ENCODE measurements at regions not wholly inside any gene's neighbourhood (a gene's known extent, or its start where the extent isn't known, plus 50 kb on each side); places are given as distances from the start of the nearest gene placed in this dataset.

DNA sequence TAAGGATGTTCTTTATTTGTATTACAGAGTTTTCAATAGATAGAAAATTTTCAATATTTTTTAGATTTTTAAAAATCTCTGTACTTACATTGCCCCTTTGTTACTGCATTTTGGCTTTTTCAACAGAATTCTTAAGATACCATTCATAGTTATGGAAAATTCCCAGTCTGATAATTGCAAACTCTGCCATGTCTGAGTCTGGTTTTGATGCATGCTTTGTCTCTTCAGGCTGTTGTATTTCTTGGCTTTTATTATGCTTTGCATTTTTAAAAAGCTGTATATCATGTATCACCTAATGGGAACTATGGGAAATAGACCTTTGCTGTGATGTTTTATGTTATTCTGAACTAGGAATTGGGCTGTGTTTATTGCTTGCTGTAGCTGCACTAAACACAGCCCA is 898.9 kb upstream of the ADGRB3 start:
- TF ChIP-seq MAX (IDR thresholded peaks at IDR 0.05) (no peak), CREB1 (IDR thresholded peaks at IDR 0.05; ENCODE audit: low read depth) (no peak), TEAD4 (IDR thresholded peaks at IDR 0.05) (no peak), YY1 (IDR thresholded peaks at IDR 0.05; ENCODE audit: low read depth) (no peak), EGR1 (IDR thresholded peaks at IDR 0.05) (no peak), NFIC (IDR thresholded peaks at IDR 0.05) (no peak), ZBTB7A (IDR thresholded peaks at IDR 0.05; ENCODE audit: low read depth) (no peak), TCF12 (IDR thresholded peaks at IDR 0.05; ENCODE audit: low read depth) (no peak), FOXM1 (IDR thresholded peaks at IDR 0.05; ENCODE audit: borderline replicate concordance, low read depth) (no peak), TAF1 (IDR thresholded peaks at IDR 0.05; ENCODE audit: low read depth) (no peak), RAD21 (IDR thresholded peaks at IDR 0.05; ENCODE audit: low read depth) (no peak), CEBPB (IDR thresholded peaks at IDR 0.05) (no peak)
- TF ChIP-seq, protein P1, sequence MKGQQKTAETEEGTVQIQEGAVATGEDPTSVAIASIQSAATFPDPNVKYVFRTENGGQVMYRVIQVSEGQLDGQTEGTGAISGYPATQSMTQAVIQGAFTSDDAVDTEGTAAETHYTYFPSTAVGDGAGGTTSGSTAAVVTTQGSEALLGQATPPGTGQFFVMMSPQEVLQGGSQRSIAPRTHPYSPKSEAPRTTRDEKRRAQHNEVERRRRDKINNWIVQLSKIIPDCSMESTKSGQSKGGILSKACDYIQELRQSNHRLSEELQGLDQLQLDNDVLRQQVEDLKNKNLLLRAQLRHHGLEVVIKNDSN (IDR thresholded peaks at IDR 0.05) = no peak
- TF ChIP-seq, protein P2, sequence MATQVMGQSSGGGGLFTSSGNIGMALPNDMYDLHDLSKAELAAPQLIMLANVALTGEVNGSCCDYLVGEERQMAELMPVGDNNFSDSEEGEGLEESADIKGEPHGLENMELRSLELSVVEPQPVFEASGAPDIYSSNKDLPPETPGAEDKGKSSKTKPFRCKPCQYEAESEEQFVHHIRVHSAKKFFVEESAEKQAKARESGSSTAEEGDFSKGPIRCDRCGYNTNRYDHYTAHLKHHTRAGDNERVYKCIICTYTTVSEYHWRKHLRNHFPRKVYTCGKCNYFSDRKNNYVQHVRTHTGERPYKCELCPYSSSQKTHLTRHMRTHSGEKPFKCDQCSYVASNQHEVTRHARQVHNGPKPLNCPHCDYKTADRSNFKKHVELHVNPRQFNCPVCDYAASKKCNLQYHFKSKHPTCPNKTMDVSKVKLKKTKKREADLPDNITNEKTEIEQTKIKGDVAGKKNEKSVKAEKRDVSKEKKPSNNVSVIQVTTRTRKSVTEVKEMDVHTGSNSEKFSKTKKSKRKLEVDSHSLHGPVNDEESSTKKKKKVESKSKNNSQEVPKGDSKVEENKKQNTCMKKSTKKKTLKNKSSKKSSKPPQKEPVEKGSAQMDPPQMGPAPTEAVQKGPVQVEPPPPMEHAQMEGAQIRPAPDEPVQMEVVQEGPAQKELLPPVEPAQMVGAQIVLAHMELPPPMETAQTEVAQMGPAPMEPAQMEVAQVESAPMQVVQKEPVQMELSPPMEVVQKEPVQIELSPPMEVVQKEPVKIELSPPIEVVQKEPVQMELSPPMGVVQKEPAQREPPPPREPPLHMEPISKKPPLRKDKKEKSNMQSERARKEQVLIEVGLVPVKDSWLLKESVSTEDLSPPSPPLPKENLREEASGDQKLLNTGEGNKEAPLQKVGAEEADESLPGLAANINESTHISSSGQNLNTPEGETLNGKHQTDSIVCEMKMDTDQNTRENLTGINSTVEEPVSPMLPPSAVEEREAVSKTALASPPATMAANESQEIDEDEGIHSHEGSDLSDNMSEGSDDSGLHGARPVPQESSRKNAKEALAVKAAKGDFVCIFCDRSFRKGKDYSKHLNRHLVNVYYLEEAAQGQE (IDR thresholded peaks at IDR 0.05; ENCODE audit: low read depth) = no peak

DNA sequence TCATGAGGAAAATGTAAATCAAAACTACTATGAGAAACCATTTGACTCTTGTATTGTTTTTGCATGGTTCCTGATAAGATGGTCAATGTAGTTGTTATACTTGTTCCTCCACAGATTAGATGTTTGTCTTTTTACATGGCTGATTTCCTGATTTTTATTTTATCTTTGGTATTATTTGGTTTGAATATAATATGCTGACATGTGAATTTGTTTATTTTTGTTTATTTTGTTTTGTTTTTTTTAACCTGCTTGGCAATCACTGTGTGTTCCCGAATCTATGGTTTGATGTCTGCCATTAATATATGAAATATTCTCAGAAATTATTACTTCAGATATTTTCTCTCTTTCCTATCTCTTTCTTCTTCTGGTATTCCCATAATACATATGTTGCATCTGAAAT is 899.5 kb upstream of the ADGRB3 start:
- TF ChIP-seq FOXM1 (IDR thresholded peaks at IDR 0.05; ENCODE audit: borderline replicate concordance, low read depth) (no peak), RAD21 (IDR thresholded peaks at IDR 0.05; ENCODE audit: low read depth) (no peak), TEAD4 (IDR thresholded peaks at IDR 0.05) (no peak), CREB1 (IDR thresholded peaks at IDR 0.05; ENCODE audit: low read depth) (no peak), TAF1 (IDR thresholded peaks at IDR 0.05; ENCODE audit: low read depth) (no peak), CEBPB (IDR thresholded peaks at IDR 0.05) (no peak), MAX (IDR thresholded peaks at IDR 0.05) (no peak), YY1 (IDR thresholded peaks at IDR 0.05; ENCODE audit: low read depth) (no peak), TCF12 (IDR thresholded peaks at IDR 0.05; ENCODE audit: low read depth) (no peak)
- TF ChIP-seq, protein P1 (IDR thresholded peaks at IDR 0.05) = no peak
- TF ChIP-seq, protein P2 (IDR thresholded peaks at IDR 0.05; ENCODE audit: low read depth) = no peak

GRCh38 chr6:67722861-67723261 is 912.2 kb upstream of the ADGRB3 start:
- TF ChIP-seq FOXM1 (IDR thresholded peaks at IDR 0.05; ENCODE audit: borderline replicate concordance, low read depth) (no peak), EP300 (IDR thresholded peaks at IDR 0.05; ENCODE audit: borderline replicate concordance) (no peak), ZBTB7A (IDR thresholded peaks at IDR 0.05; ENCODE audit: low read depth) (no peak), TAF1 (IDR thresholded peaks at IDR 0.05; ENCODE audit: low read depth) (no peak), RAD21 (IDR thresholded peaks at IDR 0.05; ENCODE audit: low read depth) (no peak), MAX (IDR thresholded peaks at IDR 0.05) (no peak), TEAD4 (IDR thresholded peaks at IDR 0.05) (no peak), YY1 (IDR thresholded peaks at IDR 0.05; ENCODE audit: low read depth) (no peak), CREB1 (IDR thresholded peaks at IDR 0.05; ENCODE audit: low read depth) (no peak)
- TF ChIP-seq, protein P1 (IDR thresholded peaks at IDR 0.05) = no peak
- TF ChIP-seq, protein P2 (IDR thresholded peaks at IDR 0.05; ENCODE audit: low read depth) = no peak

DNA sequence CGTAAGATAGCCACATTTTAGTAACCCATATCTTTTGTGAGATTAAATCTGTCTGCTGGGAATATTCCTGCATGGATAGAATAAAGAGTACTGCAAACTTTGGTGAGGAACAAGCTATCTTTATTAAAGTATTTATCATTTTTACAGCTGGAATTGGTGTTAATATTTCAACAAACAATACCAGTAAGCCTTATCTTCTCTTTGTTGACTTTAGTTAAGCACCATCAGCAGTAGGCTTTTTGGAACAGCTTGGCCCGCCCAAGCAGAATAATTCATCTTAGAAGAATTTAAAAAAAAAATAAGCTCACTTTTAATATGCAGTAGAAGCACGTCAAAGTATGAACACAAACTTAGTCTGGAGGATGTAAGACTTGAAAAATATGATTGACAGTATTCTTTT is 917.8 kb upstream of the ADGRB3 start:
- TF ChIP-seq EGR1 (IDR thresholded peaks at IDR 0.05) (no peak), TAF1 (IDR thresholded peaks at IDR 0.05; ENCODE audit: low read depth) (no peak), TCF12 (IDR thresholded peaks at IDR 0.05; ENCODE audit: low read depth) (no peak), MAX (IDR thresholded peaks at IDR 0.05) (no peak), CREB1 (IDR thresholded peaks at IDR 0.05; ENCODE audit: low read depth) (no peak), RAD21 (IDR thresholded peaks at IDR 0.05; ENCODE audit: low read depth) (no peak), ZBTB7A (IDR thresholded peaks at IDR 0.05; ENCODE audit: low read depth) (no peak), CEBPB (IDR thresholded peaks at IDR 0.05) (no peak), YY1 (IDR thresholded peaks at IDR 0.05; ENCODE audit: low read depth) (no peak), FOXM1 (IDR thresholded peaks at IDR 0.05; ENCODE audit: borderline replicate concordance, low read depth) (no peak), TEAD4 (IDR thresholded peaks at IDR 0.05) (no peak), NFIC (IDR thresholded peaks at IDR 0.05) (no peak), EP300 (IDR thresholded peaks at IDR 0.05; ENCODE audit: borderline replicate concordance) (no peak)
- TF ChIP-seq, protein P2 (IDR thresholded peaks at IDR 0.05; ENCODE audit: low read depth) = no peak
- TF ChIP-seq, protein P1 (IDR thresholded peaks at IDR 0.05) = no peak
